Hepatocyte (in vitro differentiated cells): ENCODE measurements at regions not wholly inside any gene's neighbourhood (a gene's known extent, or its start where the extent isn't known, plus 50 kb on each side); places are given as distances from the start of the nearest gene placed in this dataset. TPM values are rescaled to one million over a fixed set of nuclear protein-coding genes. Genes with fewer than 3 reads are reported as not detected.
A peak's percentile ranks its signal among the peaks of the same experiment; 100 is the strongest.

ENCODE experiments used
- DNase-seq: peaks from one replicate; pipeline ENCODE4 v3.0.0-alpha.2; 2016; ENCODE audit warnings: low spot score
- H2AFZ ChIP-seq: fragments of 200-600 bp; sonication (generic); 2 replicates; pipeline ENCODE4 v1.6.0; 2016; ENCODE audit warnings: antibody characterized with exemption, mild to moderate bottlenecking
- H3K27ac ChIP-seq: fragments of 200-600 bp; sonication (generic); 2 replicates; pipeline ENCODE4 v1.5.1; 2016; ENCODE audit warnings: mild to moderate bottlenecking
- H3K27me3 ChIP-seq: fragments of 200-600 bp; sonication (generic); 2 replicates; pipeline ENCODE4 v1.6.1; 2016
- H3K36me3 ChIP-seq: fragments of 200-600 bp; sonication (generic); replicated peaks from 2 replicates; pipeline ENCODE4 v1.5.1; 2016; ENCODE audit warnings: low read depth; ENCODE audit not compliant: insufficient read depth
- H3K4me1 ChIP-seq: fragments of 200-600 bp; sonication (generic); 2 replicates; pipeline ENCODE4 v1.5.1; 2016; ENCODE audit warnings: mild to moderate bottlenecking, moderate library complexity; ENCODE audit not compliant: insufficient read depth
- H3K4me2 ChIP-seq: fragments of 200-600 bp; sonication (generic); 2 replicates; pipeline ENCODE4 v1.6.0; 2016
- H3K4me3 ChIP-seq: fragments of 200-600 bp; sonication (generic); 2 replicates; pipeline ENCODE4 v1.5.1; 2016; ENCODE audit warnings: mild to moderate bottlenecking
- H3K79me2 ChIP-seq: fragments of 200-600 bp; sonication (generic); 2 replicates; pipeline ENCODE4 v1.6.0; 2017; ENCODE audit warnings: mild to moderate bottlenecking
- H3K9me2 ChIP-seq: fragments of 200-600 bp; sonication (generic); replicated peaks from 2 replicates; pipeline ENCODE4 v1.6.0; 2017; ENCODE audit warnings: mild to moderate bottlenecking; ENCODE audit not compliant: insufficient read depth
- H3K9me3 ChIP-seq: fragments of 200-600 bp; sonication (generic); 2 replicates; pipeline ENCODE4 v1.5.1; 2016; ENCODE audit warnings: low read depth, mild to moderate bottlenecking
- H4K20me1 ChIP-seq: fragments of 200-600 bp; sonication (generic); 2 replicates; pipeline ENCODE4 v1.6.0; 2016; ENCODE audit warnings: mild to moderate bottlenecking; ENCODE audit not compliant: insufficient read depth, poor library complexity, severe bottlenecking
- EZH2 ChIP-seq: fragments of 200-600 bp; sonication (generic); IDR thresholded peaks from 2 replicates; pipeline ENCODE4 v1.6.1; 2016; ENCODE audit warnings: antibody characterized with exemption, mild to moderate bottlenecking, borderline replicate concordance
- EZH2phosphoT487 ChIP-seq: fragments of 200-600 bp; sonication (generic); IDR thresholded peaks from one replicate; pipeline ENCODE4 v1.6.1; 2018; ENCODE audit warnings: antibody characterized with exemption, mild to moderate bottlenecking, low read depth, moderate library complexity; ENCODE audit not compliant: unreplicated experiment, severe bottlenecking
- WGBS: methylation state at CpG from one replicate; pipeline ENCODE4 v1.1.6; 2016; ENCODE audit warnings: low lambda C conversion rate; ENCODE audit errors: missing lambda C conversion rate; 5-methylcytosine and 5-hydroxymethylcytosine counted together
- small RNA-seq: library from RNA; depleted of rRNA; stranded (forward); fragments of <200 nt; gene quantifications from one replicate; pipeline ENCODE3, GENCODE V24; 2014
- TF ChIP-seq, protein P1 (sequence below): fragments of 200-600 bp; sonication (generic); IDR thresholded peaks from 2 replicates; pipeline ENCODE4 v1.5.1; 2016; ENCODE audit warnings: antibody characterized with exemption, mild to moderate bottlenecking; ENCODE audit not compliant: poor library complexity

DNA sequence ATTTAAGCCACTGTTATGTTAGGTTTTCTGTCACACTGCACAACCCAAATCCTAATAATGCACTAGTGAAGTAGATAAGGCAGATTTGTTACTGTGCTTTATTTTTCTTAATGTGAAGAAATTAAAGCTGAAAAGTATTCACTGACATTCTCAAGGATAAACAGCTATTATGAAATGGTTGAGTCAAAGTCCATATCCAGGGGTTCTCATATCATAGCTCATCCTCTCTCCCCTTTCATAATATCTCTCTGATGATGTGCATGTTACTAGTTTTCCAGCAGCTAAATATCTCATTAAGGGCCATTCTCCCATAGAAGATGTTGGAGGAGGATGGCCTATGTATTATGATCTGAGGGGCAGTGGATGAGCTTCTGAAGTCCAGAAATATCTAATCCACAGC is 53.6 kb upstream of the CCDC190 start:
- Histone ChIP-seq H3K4me2 (no peak overlapping the region), H3K36me3 (no peaks in the 10 kb centered on the region), H2AFZ (no peak overlapping the region), H3K27me3 (no peaks in the 10 kb centered on the region), H4K20me1 (no peaks in the 10 kb centered on the region), H3K79me2 (no peaks in the 10 kb centered on the region), H3K9me3 (peaks cover 11% of the 10 kb centered on the region), H3K4me3 (no peak overlapping the region), H3K9me2 (no peaks in the 10 kb centered on the region), H3K27ac (no peak overlapping the region), H3K4me1 (peaks cover 17% of the 10 kb centered on the region)
- DNase-seq = no peak
- TF ChIP-seq, protein P1, sequence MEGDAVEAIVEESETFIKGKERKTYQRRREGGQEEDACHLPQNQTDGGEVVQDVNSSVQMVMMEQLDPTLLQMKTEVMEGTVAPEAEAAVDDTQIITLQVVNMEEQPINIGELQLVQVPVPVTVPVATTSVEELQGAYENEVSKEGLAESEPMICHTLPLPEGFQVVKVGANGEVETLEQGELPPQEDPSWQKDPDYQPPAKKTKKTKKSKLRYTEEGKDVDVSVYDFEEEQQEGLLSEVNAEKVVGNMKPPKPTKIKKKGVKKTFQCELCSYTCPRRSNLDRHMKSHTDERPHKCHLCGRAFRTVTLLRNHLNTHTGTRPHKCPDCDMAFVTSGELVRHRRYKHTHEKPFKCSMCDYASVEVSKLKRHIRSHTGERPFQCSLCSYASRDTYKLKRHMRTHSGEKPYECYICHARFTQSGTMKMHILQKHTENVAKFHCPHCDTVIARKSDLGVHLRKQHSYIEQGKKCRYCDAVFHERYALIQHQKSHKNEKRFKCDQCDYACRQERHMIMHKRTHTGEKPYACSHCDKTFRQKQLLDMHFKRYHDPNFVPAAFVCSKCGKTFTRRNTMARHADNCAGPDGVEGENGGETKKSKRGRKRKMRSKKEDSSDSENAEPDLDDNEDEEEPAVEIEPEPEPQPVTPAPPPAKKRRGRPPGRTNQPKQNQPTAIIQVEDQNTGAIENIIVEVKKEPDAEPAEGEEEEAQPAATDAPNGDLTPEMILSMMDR = no peak
- TF ChIP-seq EZH2 (no peak), EZH2phosphoT487 (no peak)

DNA sequence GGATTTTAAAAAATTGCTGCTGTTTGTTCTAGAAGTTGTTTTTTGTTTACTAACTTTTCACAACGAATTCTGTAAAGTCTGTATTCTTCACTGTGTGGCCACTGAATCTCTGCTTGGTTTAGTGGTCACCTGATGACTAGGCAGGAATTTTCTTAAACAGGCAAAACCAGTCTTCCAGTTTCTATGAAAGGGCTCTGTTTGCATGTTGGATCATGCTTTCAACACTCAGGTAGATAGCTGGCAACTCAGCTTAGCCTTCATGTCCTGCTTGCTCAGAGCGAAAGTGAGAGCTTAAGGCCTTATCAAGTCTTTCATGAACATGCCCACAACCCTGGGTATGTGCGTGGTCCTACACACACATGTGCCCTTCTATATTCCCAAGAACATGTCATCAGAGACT is 52.4 kb upstream of the CCDC190 start:
- WGBS = 86% methylated on average over 3 of the region's 3 CpGs
- H3K27ac ChIP-seq = peak overlapping the region; percentile 76

DNA sequence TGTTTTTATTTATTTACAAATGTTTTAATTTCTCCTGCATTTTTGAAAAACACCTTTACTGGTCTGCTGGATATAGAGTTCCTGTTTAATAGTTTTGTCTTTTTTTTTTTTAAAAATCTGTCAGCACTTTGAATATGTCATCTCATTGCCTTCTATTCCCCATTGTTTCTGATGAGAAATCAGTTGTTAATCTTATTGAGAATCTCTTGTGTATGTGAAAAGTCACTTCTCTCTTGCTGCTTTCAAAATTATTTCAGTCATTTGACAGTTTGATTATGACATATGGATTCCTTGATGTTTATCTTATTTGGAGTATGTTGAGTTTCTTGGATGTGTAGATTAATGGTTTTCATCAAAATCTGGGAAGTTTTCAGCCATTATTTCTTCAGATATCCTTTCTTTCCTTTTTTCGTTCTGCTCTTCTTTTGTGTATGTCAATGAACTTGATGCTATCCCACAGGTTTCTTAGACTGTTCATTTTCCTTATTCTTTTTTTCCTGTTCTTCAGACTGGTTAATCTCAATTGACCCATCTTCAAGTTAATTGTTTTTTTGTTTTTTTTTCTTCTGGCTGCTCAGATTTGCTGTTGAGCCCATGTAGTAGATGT is 51.2 kb upstream of the CCDC190 start:
- Histone ChIP-seq H4K20me1 (no peaks in the 10 kb centered on the region), H3K4me1 (no peaks in the 10 kb centered on the region), H3K9me2 (no peaks in the 10 kb centered on the region), H3K4me2 (no peak overlapping the region), H3K27me3 (no peaks in the 10 kb centered on the region), H3K36me3 (no peaks in the 10 kb centered on the region), H3K27ac (no peak overlapping the region), H2AFZ (no peak overlapping the region), H3K4me3 (no peak overlapping the region), H3K9me3 (peaks cover 11% of the 10 kb centered on the region), H3K79me2 (no peaks in the 10 kb centered on the region)
- TF ChIP-seq EZH2 (no peak), EZH2phosphoT487 (no peak)
- TF ChIP-seq, protein P1 = no peak
- WGBS = 100% methylated on average over 1 of the region's 1 CpG
- DNase-seq = no peak

More for the DNA sequence above, 52.4 kb upstream of the CCDC190 start:
- H3K27me3 ChIP-seq = no peaks in the 10 kb centered on the region
- H3K79me2 ChIP-seq = no peaks in the 10 kb centered on the region
- no peaks in the 10 kb centered on the region for H4K20me1 ChIP-seq
- H3K36me3 ChIP-seq = no peaks in the 10 kb centered on the region
- H3K9me3 ChIP-seq = peaks cover 11% of the 10 kb centered on the region
- no peak overlapping the region for H3K4me2 ChIP-seq
- H3K4me3 ChIP-seq = no peak overlapping the region
- no peak for DNase-seq
- H3K9me2 ChIP-seq = no peaks in the 10 kb centered on the region
- H3K4me1 ChIP-seq = peaks cover 7% of the 10 kb centered on the region
- TF ChIP-seq, protein P1 = no peak
- TF ChIP-seq EZH2phosphoT487 = no peak
- no peak for TF ChIP-seq EZH2
- H2AFZ ChIP-seq = no peak overlapping the region

Small RNA genes in the stretch of these regions (small RNA-seq; reads per million reads assigned to genes)
- gene AL392003.1 = not detected
